Heart left ventricle (tissue), 13 donors: ENCODE measurements at regions not wholly inside any gene's neighbourhood (a gene's known extent, or its start where the extent isn't known, plus 50 kb on each side); places are given as distances from the start of the nearest gene placed in this dataset.

Experiments
- POLR2A ChIP-seq, 2 donors: fragments of 450-650 bp; IDR thresholded peaks; one replicate each; pipeline ENCODE4 v1.6.1; 2017; ENCODE audit warnings: antibody characterized with exemption in 2 of 2, mild to moderate bottlenecking in 2 of 2, moderate library complexity in 2 of 2
- TF ChIP-seq, protein P1 (sequence below), 12 donors: fragments of 200-600 bp; sonication (generic) in 4 of 12; IDR thresholded peaks; one replicate each; pipeline versions ENCODE4 v1.5.0 to v1.8.0; 2018 to 2022; ENCODE audit warnings: antibody characterized with exemption in 12 of 12, mild to moderate bottlenecking in 5 of 12
- donor health status: ischemic (EF 13 %, LVEDD 7.1; RV severe dilation, severe dysfunction).
- donor health status: DM: no; HTN: yes; CAD: no.
- donor health status: DM: no; HTN: no; CAD: no.
- donor health status: ischemic (EF 25% LVEDD 6.9; RV normal size, moderate dysfunction).
- donor health status: ischemic (EF 25% LVEDD 5.7; RV mildly dilated, moderate dysfunction).
- donor health status: ischemic (EF 35%, LVEDD 5.7; RV mildly dilated, moderate dysfunction).
- donor health status: nonischemic (EF 11% LVEDD 7.7; RV severe dilation, severe dysfunction).
- donor health status: DM: yes; HTN: yes; CAD: no.
- donor health status: PGD.
- donor health status: ischemic (EF 29% LVEDD 5.4; RV normal size, mild dysfunction).
- donor health status: nonischemic (EF 23%, LVEDD 6.1; RV moderate dilation, normal function).

- TF ChIP-seq, protein P1, sequence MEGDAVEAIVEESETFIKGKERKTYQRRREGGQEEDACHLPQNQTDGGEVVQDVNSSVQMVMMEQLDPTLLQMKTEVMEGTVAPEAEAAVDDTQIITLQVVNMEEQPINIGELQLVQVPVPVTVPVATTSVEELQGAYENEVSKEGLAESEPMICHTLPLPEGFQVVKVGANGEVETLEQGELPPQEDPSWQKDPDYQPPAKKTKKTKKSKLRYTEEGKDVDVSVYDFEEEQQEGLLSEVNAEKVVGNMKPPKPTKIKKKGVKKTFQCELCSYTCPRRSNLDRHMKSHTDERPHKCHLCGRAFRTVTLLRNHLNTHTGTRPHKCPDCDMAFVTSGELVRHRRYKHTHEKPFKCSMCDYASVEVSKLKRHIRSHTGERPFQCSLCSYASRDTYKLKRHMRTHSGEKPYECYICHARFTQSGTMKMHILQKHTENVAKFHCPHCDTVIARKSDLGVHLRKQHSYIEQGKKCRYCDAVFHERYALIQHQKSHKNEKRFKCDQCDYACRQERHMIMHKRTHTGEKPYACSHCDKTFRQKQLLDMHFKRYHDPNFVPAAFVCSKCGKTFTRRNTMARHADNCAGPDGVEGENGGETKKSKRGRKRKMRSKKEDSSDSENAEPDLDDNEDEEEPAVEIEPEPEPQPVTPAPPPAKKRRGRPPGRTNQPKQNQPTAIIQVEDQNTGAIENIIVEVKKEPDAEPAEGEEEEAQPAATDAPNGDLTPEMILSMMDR (IDR thresholded peaks at IDR 0.05) = no peak
- TF ChIP-seq POLR2A (IDR thresholded peaks at IDR 0.05) = no peak
These were observed 1291.6 kb upstream of the ZEB2 start for GRCh38 chr2:145811276-145812164.
